PFSK-1 (cell line): ENCODE measurements at regions not wholly inside any gene's neighbourhood (a gene's known extent, or its start where the extent isn't known, plus 50 kb on each side); places are given as distances from the start of the nearest gene placed in this dataset.

ENCODE experiments used
- FOXP2 ChIP-seq: optimal IDR thresholded peaks from 2 replicates; pipeline ENCODE3; 2011; ENCODE audit warnings: borderline replicate concordance, control low read depth, inconsistent platforms; ENCODE audit not compliant: insufficient read depth; ENCODE audit errors: extremely low read length, extremely low read depth
- POLR2AphosphoS5 ChIP-seq: IDR thresholded peaks from 2 replicates; pipeline ENCODE4 v1.6.1; 2012; ENCODE audit warnings: low read depth, mild to moderate bottlenecking, control low read depth, low read length, moderate library complexity
- REST ChIP-seq, 2 experiments: IDR thresholded peaks; 2 replicates each; pipeline versions ENCODE4 v1.6.1 to v1.8.0; 2011 to 2012; ENCODE audit warnings: low read depth in 2 of 2, low read length in 2 of 2, control low read depth in 1 of 2, inconsistent platforms in 1 of 2, mild to moderate bottlenecking in 1 of 2, moderate library complexity in 1 of 2; ENCODE audit not compliant: insufficient read depth in 1 of 2
- SIN3A ChIP-seq: IDR thresholded peaks from 2 replicates; pipeline ENCODE4 v1.6.1; 2012; ENCODE audit warnings: mild to moderate bottlenecking, low read length, moderate library complexity, borderline replicate concordance; ENCODE audit not compliant: insufficient read depth
- TAF1 ChIP-seq: IDR thresholded peaks from 2 replicates; pipeline ENCODE4 v1.6.1; 2012; ENCODE audit warnings: low read length, control low read depth, borderline replicate concordance; ENCODE audit not compliant: insufficient read depth

DNA sequence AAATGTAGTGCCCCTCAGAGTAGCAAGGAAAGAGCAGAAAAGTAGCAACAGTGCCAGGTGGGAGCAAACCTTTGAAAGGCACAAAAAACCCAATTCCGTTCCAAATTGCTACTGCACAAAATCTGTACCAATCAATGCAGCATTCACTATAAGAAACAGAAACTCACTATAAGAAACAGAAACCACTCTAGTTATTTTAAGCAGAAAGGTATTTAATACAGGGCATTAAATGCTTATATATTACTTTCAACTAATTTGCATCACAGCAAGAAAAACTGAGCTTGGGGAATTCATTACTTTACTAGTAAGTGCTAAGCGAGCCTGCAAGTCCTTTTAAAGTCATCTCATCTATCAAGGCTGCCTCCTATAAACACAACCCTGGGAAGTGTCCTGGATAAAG is 116.5 kb upstream of the OLIG3 start:
- TF ChIP-seq REST (IDR thresholded peaks at IDR 0.05; ENCODE audit: insufficient read depth in 1 of 2, low read depth in 2 of 2, low read length in 2 of 2) (no peak), POLR2AphosphoS5 (no peak), SIN3A (no peak)

DNA sequence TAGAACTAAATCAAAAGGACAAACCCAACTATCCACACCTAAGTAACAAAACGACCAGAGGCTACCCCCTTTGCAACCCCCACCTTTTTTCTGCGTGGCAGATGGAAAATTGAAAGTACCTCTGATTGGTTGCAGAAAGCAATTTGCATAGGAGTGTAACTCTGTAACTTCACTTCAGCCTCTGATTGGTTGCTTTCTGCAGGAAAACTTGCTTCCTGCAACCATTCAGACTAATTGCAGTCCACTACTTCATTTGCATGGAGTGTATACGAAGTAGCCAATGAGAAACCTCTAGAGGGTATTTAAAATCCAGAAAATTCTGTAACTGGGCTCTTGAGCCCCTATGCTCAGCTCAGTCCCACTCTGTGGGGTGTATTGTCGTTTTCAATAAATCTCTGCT is 129.1 kb upstream of the OLIG3 start:
- TF ChIP-seq POLR2AphosphoS5 (no peak), SIN3A (no peak), FOXP2 (no peak), TAF1 (no peak), REST (IDR thresholded peaks at IDR 0.05; ENCODE audit: insufficient read depth in 1 of 2, low read depth in 2 of 2, low read length in 2 of 2) (no peak)

GRCh38 chr6:137625100-137625661 is 131.0 kb upstream of the OLIG3 start:
- no peak for TF ChIP-seq POLR2AphosphoS5

- no peak for TF ChIP-seq REST (IDR thresholded peaks at IDR 0.05; ENCODE audit: insufficient read depth in 1 of 2, low read depth in 2 of 2, low read length in 2 of 2)
- no peak for TF ChIP-seq POLR2AphosphoS5
- no peak for TF ChIP-seq TAF1
- TF ChIP-seq SIN3A, result no peak
- TF ChIP-seq FOXP2, result no peak
Observed at GRCh38 chr6:137625808-137626207, 131.6 kb upstream of the OLIG3 start.

- TF ChIP-seq FOXP2, result no peak
- TF ChIP-seq POLR2AphosphoS5, result no peak
- TF ChIP-seq TAF1, result no peak
- no peak for TF ChIP-seq SIN3A
- no peak for TF ChIP-seq REST (IDR thresholded peaks at IDR 0.05; ENCODE audit: insufficient read depth in 1 of 2, low read depth in 2 of 2, low read length in 2 of 2)
Observed at GRCh38 chr6:137630666-137631065, 136.5 kb upstream of the OLIG3 start.
